K562 (cell line): ENCODE measurements at regions not wholly inside any gene's neighbourhood (a gene's known extent, or its start where the extent isn't known, plus 50 kb on each side); places are given as distances from the start of the nearest gene placed in this dataset.

ENCODE experiments used
- ATAC-seq: fragments of 200-7000 bp; cut with Tn5 transposase; 3 replicates; pipeline ENCODE4 v1.9.1; 2020; ENCODE audit warnings: moderate library complexity
- BruUV-seq: library from RNA; stranded (reverse); fragments of 400-500 nt; replicated peaks from 2 replicates; lab custom pipeline; 2021; lab: Mats Ljungman, UMichigan
- CTCF ChIA-PET: fragments of 300-600 bp; formaldehyde crosslinking; extraction: SDS; loops from one replicate; lab custom pipeline; 2021; ENCODE audit warnings: low intra/inter-chr PET ratio; lab: Yijun Ruan, JAX
- POLR2A ChIA-PET: fragments of 300-600, 350-650 bp; sonication (Branson Sonifier 250); formaldehyde crosslinking; extraction: SDS; loops from one replicate; lab custom pipeline; 2021; ENCODE audit warnings: antibody characterized with exemption, inconsistent platforms; lab: Yijun Ruan, JAX
- DNase-seq, 4 experiments: peaks; one replicate each; pipeline versions ENCODE4 v3.0.0 to v3.0.0-alpha.2; 2011 to 2018; ENCODE audit warnings: low spot score in 3 of 4, mixed read lengths in 3 of 4; ENCODE audit errors: extremely low read depth in 1 of 4
- FAIRE-seq: peaks from 2 replicates; lab custom pipeline; 2011; peaks lifted over from hg19 to GRCh38; lab: Jason Lieb, UNC
- H2AFZ ChIP-seq: 2 replicates; pipeline ENCODE4 v1.6.0; 2011; ENCODE audit warnings: low read depth, low read length, control low read depth, inconsistent platforms
- H3K27ac ChIP-seq: fragments of 200-600 bp; 3 replicates; pipeline ENCODE4 v1.8.0; 2011; ENCODE audit warnings: low read depth, mild to moderate bottlenecking, control low read depth, inconsistent platforms, low read length, moderate library complexity, mixed read lengths; ENCODE audit errors: extremely low read depth
- H3K27me3 ChIP-seq, 2 experiments: fragments of 300-600 bp in 1 of 2; 2 replicates in 1 of 2; 3 replicates in 1 of 2; pipeline versions ENCODE4 v1.6.0 to v1.8.0; 2011; ENCODE audit warnings: inconsistent platforms in 2 of 2, low read length in 2 of 2, mild to moderate bottlenecking in 1 of 2, mixed read lengths in 1 of 2, moderate library complexity in 1 of 2; ENCODE audit not compliant: control insufficient read depth in 2 of 2, insufficient read depth in 2 of 2
- H3K36me3 ChIP-seq: fragments of 300-600 bp; 3 replicates; pipeline ENCODE4 v1.8.0; 2011; ENCODE audit warnings: mild to moderate bottlenecking, low read length, inconsistent platforms; ENCODE audit not compliant: control insufficient read depth, insufficient read depth
- H3K4me1 ChIP-seq, 2 experiments: fragments of 200-600 bp in 1 of 2; replicated peaks in 1 of 2; 2 replicates in 1 of 2; 3 replicates in 1 of 2; pipeline versions ENCODE4 v1.5.1 to v1.8.0; 2011; ENCODE audit warnings: inconsistent platforms in 2 of 2, low read length in 2 of 2, mild to moderate bottlenecking in 1 of 2, mixed read lengths in 1 of 2, moderate library complexity in 1 of 2; ENCODE audit not compliant: control insufficient read depth in 2 of 2, insufficient read depth in 2 of 2
- H3K4me2 ChIP-seq: 2 replicates; pipeline ENCODE4 v1.6.1; 2011; ENCODE audit warnings: low read length, control low read depth, inconsistent platforms, mixed read lengths; ENCODE audit not compliant: insufficient read depth
- H3K4me3 ChIP-seq: fragments of 200-600 bp; sonication (generic), shearing (Covaris generic); 2 replicates; pipeline ENCODE4 v1.5.1; 2016; ENCODE audit warnings: control low read depth, inconsistent platforms
- H3K79me2 ChIP-seq: fragments of 200-600 bp; 3 replicates; pipeline ENCODE4 v1.8.0; 2011; ENCODE audit warnings: low read length, inconsistent platforms; ENCODE audit not compliant: control insufficient read depth, insufficient read depth
- H3K9ac ChIP-seq, 2 experiments: 2 replicates each; pipeline versions ENCODE4 v1.6.0 to v1.6.1; 2011; ENCODE audit warnings: low read depth in 2 of 2, low read length in 2 of 2, control low read depth in 1 of 2, inconsistent platforms in 1 of 2, mild to moderate bottlenecking in 1 of 2, mixed read lengths in 1 of 2; ENCODE audit not compliant: insufficient read depth in 1 of 2
- H3K9me1 ChIP-seq: one replicate; pipeline ENCODE4 v1.6.0; 2011; ENCODE audit warnings: inconsistent platforms, mild to moderate bottlenecking, low read length, moderate library complexity; ENCODE audit not compliant: control insufficient read depth, insufficient read depth
- H3K9me3 ChIP-seq: replicated peaks from 2 replicates; pipeline ENCODE4 v1.5.1; 2011; ENCODE audit warnings: low read depth, low read length, inconsistent platforms; ENCODE audit not compliant: control insufficient read depth, insufficient read depth
- H4K20me1 ChIP-seq: replicated peaks from 2 replicates; pipeline ENCODE4 v1.6.1; 2011; ENCODE audit warnings: low read length, inconsistent platforms, mixed read lengths; ENCODE audit not compliant: control insufficient read depth, insufficient read depth
- KDM1A ChIP-seq, 2 experiments: fragments of 450-650 bp; IDR thresholded peaks; 2 replicates each; pipeline ENCODE4 v1.6.1; 2016; ENCODE audit warnings: mild to moderate bottlenecking in 2 of 2
- ZBTB11 ChIP-seq, 3 experiments: fragments of 200-800 bp in 1 of 3; fragments of 250-450 bp in 1 of 3; fragments of 450-650 bp in 1 of 3; sonication (Bioruptor Pico) in 1 of 3; sonication (Bioruptor generic) in 1 of 3; formaldehyde crosslinking in 1 of 3; IDR thresholded peaks; 2 replicates each; pipeline versions ENCODE4 v1.6.1 to v1.8.0; 2016 to 2022; ENCODE audit warnings: mild to moderate bottlenecking in 2 of 3, missing genetic modification characterization in 2 of 3, missing compliant biosample characterization in 1 of 3, moderate library complexity in 1 of 3
- WGBS: fragments of 100-300 bp; shearing (Covaris generic); methylation state at CpG from one replicate; pipeline ENCODE4 v1.1.6; 2016; ENCODE audit warnings: low coverage, mixed read lengths; ENCODE audit not compliant: insufficient coverage; ENCODE audit errors: missing lambda C conversion rate; 5-methylcytosine and 5-hydroxymethylcytosine counted together
- in situ Hi-C: fragments of 300-500 bp; cut with MboI; formaldehyde crosslinking; loops from 4 replicates; pipeline ENCODE4 v1.15.0; 2018; ENCODE audit warnings: inconsistent platforms, mixed read lengths
- intact Hi-C: fragments of 100-400 bp; cut with micrococcal nuclease; formaldehyde crosslinking; loops from 2 replicates; pipeline ENCODE4 v1.14.2; 2022

GRCh38 chr6:138582573-138582972 lies 83.3 kb upstream of the NHSL1 start:
- Histone ChIP-seq H2AFZ (no peak overlapping the region), H3K27me3 (peaks cover 33 to 37% of the 10 kb centered on the region in 2 experiments), H3K9ac (no peak overlapping the region), H4K20me1 (no peaks in the 10 kb centered on the region; the same call in 1 of the 2 replicates), H3K27ac (no peak overlapping the region), H3K4me1 (no peaks in the 10 kb centered on the region), H3K36me3 (no peaks in the 10 kb centered on the region), H3K4me2 (no peak overlapping the region), H3K9me3 (no peaks in the 10 kb centered on the region), H3K9me1 (no peaks in the 10 kb centered on the region), H3K4me3 (no peak overlapping the region), H3K79me2 (no peaks in the 10 kb centered on the region)
- CTCF ChIA-PET: no interaction called here
- intact Hi-C loops (no loop called here), in situ Hi-C loops (no loop called here)
- peak in 1 of 3 experiments; percentile 23; a peak in 1 of 6 replicates for TF ChIP-seq ZBTB11 (CRISPR knock-in tag; IDR thresholded peaks at IDR 0.05)
- no peak for TF ChIP-seq KDM1A (IDR thresholded peaks at IDR 0.05)
- 5% methylated on average over 4 of the region's 4 CpGs for WGBS
- no TSS peak for BruUV-seq
- no peak for ATAC-seq
- DNase-seq: no peak
- FAIRE-seq: no peak
- POLR2A ChIA-PET: no interaction called here
